Activated T-cell treated with anti-CD3 and anti-CD28 coated beads, Interleukin-2, amount 50 U/mL, for 48 hours (primary cell): ENCODE measurements at regions not wholly inside any gene's neighbourhood (a gene's known extent, or its start where the extent isn't known, plus 50 kb on each side); places are given as distances from the start of the nearest gene placed in this dataset.
"Not testable (repeated sequence)": the region's sequence is repeated elsewhere in the genome, so short reads cannot be mapped to it uniquely, and the experiment has no call there.

Experiments used
- DNase-seq, 2 experiments: peaks; one replicate each; pipeline ENCODE4 v3.0.0-alpha.2; 2020

DNA sequence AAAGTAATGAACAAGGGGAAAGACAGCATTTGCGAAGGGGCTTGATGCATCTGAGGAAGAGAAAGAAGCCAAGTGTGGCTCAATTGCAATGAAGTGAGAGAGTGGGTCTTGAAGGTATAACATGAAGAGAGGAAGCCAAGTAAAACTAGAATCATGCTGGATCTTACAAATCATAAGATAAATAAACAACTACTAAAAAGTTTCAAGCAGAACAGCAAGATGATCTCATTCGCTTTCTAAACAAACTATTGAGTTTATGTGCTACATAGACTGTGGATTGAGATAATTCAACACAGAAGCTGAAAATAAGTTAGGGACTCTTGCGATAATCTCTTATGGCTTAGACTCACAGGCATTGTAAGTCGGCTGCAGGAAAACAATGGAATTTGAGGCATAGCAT is 1310.5 kb upstream of the NRXN1 start:
- DNase-seq, result no peak

DNA sequence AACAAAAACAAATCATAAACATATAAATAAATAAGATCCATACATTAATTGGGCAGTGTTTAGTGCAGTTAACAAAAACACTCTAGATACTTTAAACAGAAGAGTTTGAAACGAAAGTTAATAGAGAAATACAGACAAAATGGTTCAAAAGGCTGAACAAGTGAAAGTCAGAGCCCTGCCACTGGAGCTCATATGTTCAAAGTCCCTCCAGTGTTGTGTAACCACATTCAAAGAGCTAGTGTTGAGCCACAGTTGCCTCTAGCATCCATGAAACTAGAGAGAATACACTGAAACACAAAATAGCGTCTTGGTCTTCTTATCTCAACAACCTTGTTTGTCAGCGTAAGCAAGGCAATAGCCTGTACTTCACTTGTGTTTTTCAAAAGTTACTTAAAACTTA is 1309.8 kb upstream of the NRXN1 start:
- no peak for DNase-seq

DNA sequence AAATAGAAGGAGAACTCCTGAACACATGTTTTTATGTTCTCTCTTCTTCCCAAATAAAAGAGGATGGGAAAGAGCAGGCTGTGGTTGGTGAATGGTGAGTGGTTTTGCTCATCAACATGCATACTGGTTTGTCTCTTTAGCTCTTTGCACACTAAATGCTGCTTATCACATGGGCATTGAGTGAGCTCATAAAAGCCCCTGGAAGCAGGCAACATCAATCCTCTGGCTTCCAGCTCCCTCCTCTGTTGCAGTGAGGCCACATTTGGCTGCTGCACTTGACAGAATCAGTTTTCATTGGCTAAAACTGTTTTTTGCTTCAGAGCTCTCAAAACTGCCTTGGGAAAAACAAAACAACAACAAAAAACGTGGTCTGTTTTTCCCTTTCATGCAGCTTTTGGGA is 1308.2 kb upstream of the NRXN1 start:
- DNase-seq, result no peak

DNA sequence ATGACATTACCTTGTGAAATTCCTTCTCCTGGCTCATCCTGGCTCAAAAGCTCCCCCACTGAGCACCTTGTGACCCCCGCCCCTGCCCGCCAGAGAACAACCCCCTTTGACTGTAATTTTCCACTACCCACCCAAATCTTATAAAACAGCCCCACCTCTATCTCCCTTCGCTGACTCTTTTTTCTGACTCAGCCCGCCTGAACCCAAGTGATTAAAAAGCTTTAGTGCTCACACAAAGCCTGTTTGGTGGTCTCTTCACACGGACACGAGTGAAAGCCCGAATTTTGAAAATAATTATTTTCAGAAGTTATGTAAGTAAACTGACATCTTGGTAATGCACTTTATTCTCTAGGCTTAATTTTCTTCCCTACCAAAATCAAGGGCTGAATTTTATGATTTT is 1305.9 kb upstream of the NRXN1 start:
- not testable (repeated sequence) for DNase-seq

DNA sequence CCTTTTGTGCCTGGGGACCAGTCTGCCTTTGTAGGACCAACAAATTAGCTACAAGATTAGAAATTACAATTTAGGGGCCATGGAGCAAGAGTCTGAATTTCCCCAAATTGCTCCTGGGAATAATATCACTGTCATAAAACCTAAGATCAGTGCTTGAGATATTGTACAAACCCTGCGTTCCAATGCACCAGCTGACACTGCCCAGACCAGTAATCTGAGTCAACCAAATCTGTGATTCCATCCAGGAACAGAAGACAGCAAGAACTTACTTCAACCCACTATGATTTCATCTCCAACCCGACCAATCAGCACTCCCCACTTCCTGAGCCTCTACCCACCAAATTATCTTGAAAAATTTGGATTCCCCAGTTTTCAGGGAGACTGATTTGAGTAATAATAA is 1305.0 kb upstream of the NRXN1 start:
- no peak for DNase-seq

DNA sequence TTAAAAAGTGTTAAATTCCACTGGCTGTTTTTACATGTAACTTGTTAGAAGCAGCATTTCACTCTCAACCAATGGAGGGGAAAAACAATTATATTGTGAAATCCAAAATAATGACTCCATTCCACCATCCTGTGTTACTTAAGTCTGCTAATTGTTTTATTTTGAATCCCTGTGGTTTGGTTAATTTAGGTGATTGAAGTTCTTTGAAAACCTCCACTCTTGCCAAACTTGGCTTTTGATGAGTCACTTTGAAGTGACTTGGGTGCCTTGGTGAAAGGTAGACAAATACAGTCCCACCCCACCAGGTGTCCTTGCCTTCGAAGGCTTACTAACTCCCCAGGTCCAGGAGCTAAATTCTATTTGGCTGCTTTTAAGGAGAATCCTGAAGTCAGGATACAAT is 1303.8 kb upstream of the NRXN1 start:
- no peak for DNase-seq

DNA sequence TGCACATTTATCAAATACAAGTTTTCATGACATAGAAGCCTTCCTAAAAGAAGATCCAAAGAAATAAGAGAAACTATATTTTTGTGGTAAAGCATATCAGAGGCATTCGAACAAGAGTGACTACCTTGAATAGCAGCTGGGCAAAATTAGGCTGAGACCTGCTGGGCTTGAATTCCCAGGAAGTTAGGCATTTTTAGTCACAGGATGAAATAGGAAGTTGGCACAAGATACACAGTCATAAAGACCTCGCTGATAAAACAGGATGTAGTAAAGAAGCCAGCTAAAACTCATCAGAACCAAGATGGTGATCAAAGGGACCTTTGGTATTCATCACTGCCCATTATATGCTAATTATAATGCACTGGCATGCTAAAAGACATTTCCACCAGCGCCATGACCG is 1302.3 kb upstream of the NRXN1 start:
- DNase-seq, result no peak

DNA sequence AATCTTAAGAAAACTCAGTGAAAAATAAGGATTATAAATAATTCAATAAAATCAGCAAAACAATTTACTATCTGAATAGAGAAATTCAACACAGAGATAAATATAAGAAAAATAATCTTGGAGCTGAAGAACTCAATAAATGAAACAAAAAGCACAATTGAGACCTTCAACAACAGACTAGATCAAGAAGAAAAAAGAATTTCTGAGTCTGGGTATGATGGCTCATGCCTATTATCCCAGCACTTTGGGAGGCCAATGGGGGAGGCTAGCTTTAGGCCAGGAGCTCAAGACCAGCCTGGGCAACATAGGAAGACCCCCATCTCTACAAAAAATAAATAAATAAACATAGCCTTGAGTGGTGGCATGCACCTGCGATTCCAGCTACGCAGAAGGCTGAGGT is 1295.7 kb upstream of the NRXN1 start:
- DNase-seq, result no peak

DNA sequence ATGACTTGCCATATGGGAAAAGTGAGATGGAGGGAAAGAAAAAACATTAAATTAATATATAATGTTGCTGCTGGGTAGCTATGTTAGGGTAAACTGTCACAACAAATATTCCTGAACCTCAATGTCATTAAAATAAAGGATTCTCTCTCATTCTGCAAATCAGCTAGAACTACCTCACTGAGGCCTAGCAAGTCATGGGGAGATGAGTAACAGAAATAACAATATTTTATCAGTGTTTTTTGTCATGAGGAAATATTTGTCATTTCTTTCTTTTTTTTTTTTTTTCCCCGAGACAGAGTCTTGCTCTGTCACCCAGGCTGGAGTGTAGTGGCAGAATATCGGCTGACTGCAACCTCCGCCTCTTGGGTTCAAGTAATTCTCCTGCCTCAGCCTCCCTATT is 1282.3 kb upstream of the NRXN1 start:
- no peak for DNase-seq

DNA sequence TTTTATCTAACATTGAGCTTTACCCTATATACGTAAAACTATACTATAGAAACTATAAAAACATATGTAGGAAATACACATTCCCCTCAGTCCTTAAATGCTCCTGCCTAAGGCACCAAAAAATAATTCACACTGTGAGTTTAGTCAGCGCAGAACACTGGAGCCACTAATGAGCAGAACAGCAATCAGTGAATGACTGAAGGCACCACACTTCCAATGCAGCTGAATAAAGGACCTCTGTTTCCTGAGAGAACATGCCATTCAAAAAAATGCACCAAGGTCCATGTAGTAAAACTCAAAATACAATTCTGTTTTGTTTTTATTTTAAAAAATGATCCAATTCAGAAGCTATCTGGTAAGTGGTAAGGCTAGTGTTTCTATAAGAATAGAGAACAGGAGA is 1280.6 kb upstream of the NRXN1 start:
- no peak for DNase-seq

DNA sequence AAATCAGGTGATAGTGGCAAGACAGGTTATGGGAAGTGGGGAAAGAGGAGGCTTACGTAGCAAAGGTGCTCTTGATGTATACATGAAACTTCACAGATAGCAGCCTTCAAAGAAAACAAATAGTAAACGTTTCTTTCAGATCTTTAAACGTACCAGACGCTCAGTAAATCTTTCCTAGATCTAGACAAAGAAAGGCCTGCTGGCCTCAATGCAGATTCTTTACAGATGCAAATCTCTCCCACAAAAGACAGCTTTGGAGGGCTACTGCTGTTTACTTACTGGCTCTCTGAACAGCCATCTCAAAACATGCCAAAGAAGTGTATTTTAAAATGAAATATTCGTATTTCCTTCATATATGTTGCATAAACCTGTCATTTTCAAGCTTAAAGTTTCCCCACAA is 1279.9 kb upstream of the NRXN1 start:
- no peak for DNase-seq

DNA sequence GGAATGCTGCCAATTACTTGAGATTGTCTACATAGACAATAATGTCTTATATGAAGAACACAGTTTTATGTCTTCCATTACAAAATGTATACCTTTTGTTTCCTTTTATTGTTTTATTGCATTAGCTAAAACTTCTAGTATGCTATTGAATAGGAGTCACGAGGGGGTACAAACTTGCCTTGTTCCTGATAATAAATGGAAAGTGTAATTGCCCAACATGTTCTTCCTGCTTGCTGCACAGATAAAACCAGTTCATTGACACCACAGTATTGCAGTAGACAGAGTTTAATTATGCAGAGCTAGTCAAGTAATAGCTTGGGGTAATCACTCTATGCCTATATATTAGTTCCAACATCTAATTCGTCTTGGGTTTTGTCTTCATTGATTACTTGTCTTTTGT is 1276.2 kb upstream of the NRXN1 start:
- DNase-seq, result no peak

DNA sequence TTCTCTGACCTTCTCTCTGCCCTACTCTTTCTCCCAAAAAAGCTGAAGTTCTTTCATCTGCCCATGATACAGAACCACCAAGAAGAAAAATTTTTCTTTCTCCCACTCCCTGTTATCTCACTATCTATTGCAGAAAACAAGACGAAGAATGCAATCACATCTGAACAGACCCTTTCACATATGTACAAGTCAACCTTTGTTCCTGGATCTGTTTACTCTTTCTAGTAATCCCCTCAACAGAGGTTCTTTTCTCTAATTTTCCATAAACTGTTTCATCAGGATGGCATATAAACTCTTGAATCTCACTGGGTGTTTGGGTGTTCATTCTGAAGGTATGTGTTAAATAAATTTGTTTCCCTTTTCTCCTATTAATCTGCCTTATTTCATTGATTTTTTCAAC is 1262.7 kb upstream of the NRXN1 start:
- DNase-seq, result no peak

DNA sequence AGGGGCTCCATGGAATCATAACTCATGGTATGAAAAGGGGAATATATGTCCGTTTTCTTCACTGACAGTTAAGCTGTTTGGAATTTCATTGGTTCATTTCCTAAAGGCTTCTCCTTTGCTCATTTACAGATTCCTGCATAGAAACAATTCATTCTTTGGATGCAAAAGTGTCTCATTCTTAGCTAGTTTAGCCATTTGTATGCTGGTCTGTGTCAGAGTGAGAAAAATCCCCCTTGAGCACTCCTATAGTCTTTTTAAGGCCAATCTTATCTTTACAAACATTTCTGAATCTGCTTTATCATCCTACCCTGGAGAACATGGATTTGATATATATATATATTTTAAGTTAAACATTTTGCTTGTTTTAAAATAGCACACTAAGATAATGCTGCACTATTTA is 1260.9 kb upstream of the NRXN1 start:
- DNase-seq, result no peak

DNA sequence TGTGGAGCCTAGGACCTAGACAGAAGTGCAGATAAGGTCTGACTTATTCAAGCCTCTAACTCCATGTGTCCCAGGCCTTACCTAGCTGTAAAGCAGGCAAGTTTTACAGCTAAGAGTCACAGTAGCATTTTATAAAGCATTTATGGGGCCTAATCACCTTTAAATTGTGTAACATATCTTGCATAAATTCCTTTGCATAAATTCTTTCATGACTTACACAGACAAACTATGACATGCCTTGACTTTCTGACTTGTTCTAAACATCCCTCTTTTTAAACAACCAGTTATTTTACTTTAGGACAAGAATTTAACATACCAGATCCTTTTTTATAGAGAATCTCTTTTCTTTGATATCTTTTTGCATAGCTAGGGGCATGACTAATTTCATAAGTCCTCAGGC is 1257.8 kb upstream of the NRXN1 start:
- DNase-seq, result no peak

DNA sequence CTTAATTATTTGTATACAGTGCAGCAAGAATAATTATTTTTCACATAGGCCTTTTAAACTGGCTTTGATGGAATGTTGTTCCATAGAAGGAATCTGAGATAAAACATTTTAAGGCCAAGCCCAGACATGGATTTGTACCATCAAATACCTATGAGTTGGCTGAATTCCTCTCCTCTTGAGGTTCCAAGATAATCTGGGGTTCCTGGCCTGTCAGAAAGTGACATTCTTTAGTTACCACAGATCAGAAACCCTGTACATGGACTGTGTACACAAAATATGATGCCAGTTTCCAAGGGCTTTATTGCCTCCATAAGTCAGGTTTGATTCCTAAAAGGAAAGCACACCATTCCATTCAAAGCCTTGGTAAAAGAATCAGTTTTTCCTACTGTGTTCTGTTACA is 1256.7 kb upstream of the NRXN1 start:
- DNase-seq, result no peak

DNA sequence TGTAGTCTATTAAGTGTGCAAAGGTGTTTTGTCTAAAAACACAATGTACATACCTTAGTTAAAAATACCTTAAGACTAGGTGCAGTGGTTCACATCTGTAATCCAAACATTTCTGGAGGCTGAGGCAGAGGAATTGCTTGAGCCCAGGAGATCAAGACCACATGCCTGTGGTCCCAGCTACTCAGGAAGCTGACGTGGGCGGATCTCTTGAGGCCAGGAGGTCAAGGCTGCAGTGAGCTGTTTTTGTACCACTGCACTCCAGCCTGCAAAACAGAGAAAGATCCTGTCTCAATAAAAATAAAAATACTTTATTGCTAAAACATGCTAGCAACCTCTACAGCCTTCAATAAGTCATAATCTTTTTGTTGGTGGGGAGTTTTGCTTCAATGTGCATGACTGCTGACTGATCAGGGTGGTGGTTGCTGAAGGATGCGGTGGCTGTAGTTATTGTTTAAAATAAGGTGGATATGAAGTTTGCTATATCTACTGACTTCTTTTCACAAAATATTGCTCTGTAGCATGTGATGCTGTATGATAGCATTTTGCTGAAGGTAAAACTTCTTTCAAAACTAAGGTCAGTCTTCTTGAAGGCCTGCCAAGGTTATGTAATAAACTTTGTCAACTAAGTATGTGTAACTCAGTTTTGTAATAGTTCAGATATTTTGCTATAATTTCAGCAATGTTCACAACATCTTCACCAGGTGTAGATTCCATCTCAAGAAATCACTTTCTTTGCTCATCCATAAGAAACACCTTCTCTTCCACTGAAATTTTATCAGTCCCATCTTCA is 1238.0 kb upstream of the NRXN1 start:
- no peak for DNase-seq

DNA sequence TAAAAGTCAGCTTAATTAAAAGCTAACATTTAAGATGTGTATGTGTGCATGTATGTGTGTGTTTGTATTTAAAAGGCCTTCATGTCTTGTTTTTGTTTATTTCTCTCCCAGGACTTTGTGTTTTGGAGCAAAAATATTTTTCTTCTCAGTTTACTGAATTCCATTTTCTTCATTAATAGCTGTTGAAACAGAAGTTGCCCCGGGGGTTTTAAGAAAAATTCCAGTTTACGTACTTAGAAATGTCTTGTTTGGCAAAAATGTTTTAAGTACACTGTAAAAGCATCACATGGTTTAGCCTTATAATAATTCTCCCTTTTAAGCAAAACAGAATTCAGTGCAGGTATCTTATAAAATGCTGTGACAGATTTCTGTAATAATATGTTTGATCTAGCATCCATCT is 1233.0 kb upstream of the NRXN1 start:
- no peak for DNase-seq

DNA sequence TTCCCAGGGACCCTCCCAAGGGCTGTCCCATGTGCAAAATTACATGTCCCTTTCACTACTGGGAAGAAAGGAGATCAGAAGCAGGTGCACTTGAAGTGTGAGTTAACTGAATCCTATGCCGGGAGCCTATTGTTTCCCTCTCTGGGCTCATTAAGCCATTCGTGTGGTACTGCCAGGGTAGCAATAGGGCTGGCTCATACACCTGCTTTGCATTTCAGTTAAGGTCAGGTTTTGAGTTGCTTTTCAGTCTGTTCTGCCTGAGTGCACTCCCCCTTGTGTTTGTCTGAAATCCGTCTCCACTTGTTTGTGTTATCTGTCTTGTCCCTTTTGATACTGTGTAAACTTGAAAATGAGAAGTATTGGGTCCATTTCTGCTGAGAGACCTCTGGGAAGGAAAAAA is 1232.6 kb upstream of the NRXN1 start:
- DNase-seq, result no peak

DNA sequence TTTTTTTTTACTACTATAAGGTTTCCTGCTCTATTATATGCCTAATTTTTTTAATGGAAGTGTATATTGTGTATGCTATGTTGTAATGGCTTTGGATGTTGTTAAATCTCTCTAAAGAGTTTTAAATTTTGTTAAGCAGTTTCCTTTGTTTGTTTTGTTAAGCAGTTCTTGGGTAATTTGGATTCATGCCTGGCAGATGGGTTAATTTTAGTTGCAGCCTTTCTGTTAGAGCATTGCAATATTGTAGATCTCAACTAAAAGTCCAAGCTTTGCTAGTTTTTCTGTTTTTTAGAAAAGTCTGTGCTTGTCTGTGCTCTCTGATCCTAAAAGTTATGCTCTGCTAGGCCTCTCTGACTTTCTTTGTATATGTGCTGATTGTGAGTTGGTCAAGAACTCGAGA is 1229.0 kb upstream of the NRXN1 start:
- DNase-seq, result no peak

DNA sequence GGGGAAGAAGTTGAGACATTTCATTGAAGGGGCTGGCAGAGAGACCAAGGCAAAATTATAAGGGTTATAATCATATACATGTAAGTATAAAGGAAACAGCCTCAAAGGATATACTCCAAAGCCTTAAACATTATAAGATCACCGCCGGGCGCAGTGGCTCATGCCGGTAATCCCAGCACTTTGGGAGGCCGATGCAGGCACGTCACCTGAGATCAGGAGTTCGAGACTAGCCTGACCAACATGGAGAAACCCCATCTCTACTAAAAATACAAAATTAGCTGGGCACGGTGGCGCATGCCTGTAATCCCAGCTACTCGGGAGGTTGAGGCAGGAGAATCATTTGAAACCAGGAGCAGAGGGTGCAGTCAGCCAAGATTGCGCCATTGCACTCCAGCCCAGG is 1227.0 kb upstream of the NRXN1 start:
- DNase-seq, result not testable (repeated sequence)

DNA sequence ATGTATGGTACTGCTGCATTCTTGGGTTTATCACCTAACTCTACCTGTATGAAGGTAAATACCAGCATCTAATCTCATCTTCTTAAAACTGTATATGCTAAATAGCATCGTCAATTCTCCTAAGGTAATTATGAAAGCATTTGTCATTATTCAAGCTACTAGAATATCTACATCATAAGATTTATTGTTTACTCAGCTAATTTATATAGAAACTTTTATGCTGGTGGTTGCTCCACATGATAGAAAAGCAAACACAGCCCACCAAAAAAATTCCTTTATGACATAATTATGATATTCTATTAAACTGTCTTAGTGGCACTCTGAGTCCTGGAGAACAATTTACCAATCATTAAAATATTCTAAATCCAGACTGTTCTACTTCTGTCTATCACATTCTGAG is 1226.1 kb upstream of the NRXN1 start:
- DNase-seq, result no peak

DNA sequence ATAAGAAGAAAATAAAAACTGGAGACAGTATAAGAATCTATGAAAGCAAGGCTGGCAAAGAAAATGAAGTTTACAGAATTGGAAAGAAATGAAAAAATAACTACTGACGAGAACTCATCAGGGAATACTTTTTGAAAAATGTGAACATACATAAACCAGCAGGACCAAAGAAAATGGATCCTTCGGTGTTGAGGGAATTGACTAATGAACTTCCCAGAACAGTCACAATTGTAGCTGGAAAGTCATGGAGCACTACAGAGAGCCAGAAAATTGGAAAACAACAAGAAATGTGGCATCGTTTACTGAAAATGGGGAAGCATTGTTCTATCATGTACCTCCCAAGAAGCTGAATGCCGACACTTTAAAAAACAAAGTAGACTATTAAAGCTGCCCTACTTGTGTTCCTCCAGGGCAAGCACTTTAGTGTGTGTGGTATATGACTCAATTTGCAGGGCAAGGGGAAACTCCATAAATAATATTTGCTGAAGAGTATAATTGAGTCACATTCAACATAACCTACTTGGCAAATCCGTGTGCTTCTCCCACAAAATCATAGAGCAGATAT is 1221.6 kb upstream of the NRXN1 start:
- DNase-seq, result no peak

DNA sequence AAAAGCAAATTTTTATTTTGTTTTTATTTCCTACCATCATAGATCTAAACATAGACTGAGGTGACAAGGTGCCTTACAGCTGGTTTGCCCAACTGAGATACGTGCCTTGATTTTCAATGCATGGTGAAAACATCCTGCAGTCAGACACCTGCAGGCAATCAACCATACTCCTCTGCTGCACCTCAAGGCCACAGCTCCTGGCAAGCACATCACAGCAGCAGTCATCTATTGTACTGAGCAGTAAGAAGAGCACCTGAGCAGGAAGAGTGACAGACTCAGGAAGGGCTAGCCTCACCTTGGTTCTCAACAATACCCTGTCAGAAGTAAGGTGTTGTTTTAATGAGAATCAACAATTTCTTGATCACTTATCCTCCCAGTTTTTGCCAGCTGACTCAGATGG is 1206.8 kb upstream of the NRXN1 start:
- DNase-seq, result no peak

DNA sequence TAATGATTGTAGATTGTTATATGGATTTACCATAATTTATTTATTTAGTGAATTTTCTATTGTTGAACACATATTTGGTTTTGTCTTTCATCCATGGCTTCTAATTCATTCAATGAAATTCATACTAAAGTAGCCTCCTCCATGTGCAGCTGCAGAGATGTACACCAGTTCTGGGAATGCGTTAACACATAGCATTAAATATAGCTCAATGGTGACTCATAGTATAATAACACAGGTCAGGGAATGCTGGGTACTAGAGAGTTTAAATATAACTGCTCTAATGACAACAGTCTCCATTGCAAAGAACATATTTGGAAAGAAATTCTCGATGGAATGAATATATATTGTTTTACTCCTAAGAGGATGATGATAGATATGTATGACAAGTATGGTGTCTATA is 1190.2 kb upstream of the NRXN1 start:
- DNase-seq, result no peak
